H1 (cell line): ENCODE measurements at regions not wholly inside any gene's neighbourhood (a gene's known extent, or its start where the extent isn't known, plus 50 kb on each side); places are given as distances from the start of the nearest gene placed in this dataset.

Experiments used
- CTCF ChIA-PET: fragments of 300-600 bp; sonication (Branson Sonifier 250); formaldehyde crosslinking; loops from one replicate; lab custom pipeline; 2021; ENCODE audit not compliant: partially characterized antibody; lab: Charles Lee
- POLR2A ChIA-PET: fragments of 300-600 bp; sonication (Branson Sonifier 250); formaldehyde crosslinking; loops from one replicate; lab custom pipeline; 2021; ENCODE audit warnings: inconsistent platforms; ENCODE audit not compliant: partially characterized antibody; lab: Charles Lee
- DNase-seq, 2 experiments: peaks; one replicate each; pipeline versions ENCODE4 v3.0.0 to v3.0.0-alpha.2; 2010 to 2022; ENCODE audit warnings: low spot score in 2 of 2, low read depth in 1 of 2, mixed read lengths in 1 of 2
- FAIRE-seq: peaks from 2 replicates; lab custom pipeline; 2011; peaks lifted over from hg19 to GRCh38; lab: Jason Lieb, UNC
- H2AFZ ChIP-seq: 2 replicates; pipeline ENCODE4 v1.8.1; 2012; ENCODE audit warnings: low read length, inconsistent platforms
- H2AK5ac ChIP-seq: 2 replicates; pipeline ENCODE4 v1.6.1; 2013; ENCODE audit warnings: low read depth, low read length
- H2BK120ac ChIP-seq: replicated peaks from 2 replicates; pipeline ENCODE3; 2013; ENCODE audit warnings: low read depth, low read length, inconsistent platforms
- H2BK12ac ChIP-seq: 2 replicates; pipeline ENCODE4 v1.6.1; 2013; ENCODE audit warnings: low read depth, low read length
- H2BK15ac ChIP-seq: 2 replicates; pipeline ENCODE4 v1.6.1; 2013; ENCODE audit warnings: low read length
- H2BK20ac ChIP-seq: 2 replicates; pipeline ENCODE4 v1.6.1; 2013; ENCODE audit warnings: low read length
- H2BK5ac ChIP-seq: 2 replicates; pipeline ENCODE4 v1.6.1; 2013; ENCODE audit warnings: low read depth, low read length
- H3K14ac ChIP-seq: 2 replicates; pipeline ENCODE4 v1.6.1; 2013; ENCODE audit warnings: inconsistent platforms; ENCODE audit not compliant: insufficient read length
- H3K18ac ChIP-seq: 2 replicates; pipeline ENCODE4 v1.6.1; 2013; ENCODE audit warnings: low read length; ENCODE audit errors: extremely low read depth
- H3K23ac ChIP-seq: 2 replicates; pipeline ENCODE4 v1.6.1; 2013; ENCODE audit warnings: inconsistent platforms; ENCODE audit not compliant: insufficient read length
- H3K23me2 ChIP-seq: 2 replicates; pipeline ENCODE4 v1.6.1; 2013; ENCODE audit warnings: low read depth, low read length
- H3K27ac ChIP-seq: 2 replicates; pipeline ENCODE4 v1.6.1; 2011; ENCODE audit warnings: low read depth, low read length, inconsistent platforms
- H3K27me3 ChIP-seq, 4 experiments: replicated peaks in 1 of 4; 1 replicate in 1 of 4; 2 replicates in 3 of 4; pipeline versions ENCODE4 v1.6.1 to v1.8.1; 2011 to 2013; ENCODE audit warnings: low read length in 3 of 4, mild to moderate bottlenecking in 3 of 4, inconsistent platforms in 2 of 4, mixed read lengths in 2 of 4, moderate library complexity in 1 of 4; ENCODE audit not compliant: control insufficient read depth in 3 of 4, insufficient read depth in 3 of 4; ENCODE audit errors: extremely low read depth in 1 of 4
- H3K36me3 ChIP-seq, 4 experiments: 2 replicates each; pipeline versions ENCODE4 v1.6.1 to v1.8.1; 2011 to 2013; ENCODE audit warnings: mild to moderate bottlenecking in 4 of 4, low read length in 3 of 4, moderate library complexity in 2 of 4, control low read depth in 1 of 4, inconsistent platforms in 1 of 4; ENCODE audit not compliant: insufficient read depth in 4 of 4, control insufficient read depth in 2 of 4
- H3K4ac ChIP-seq: replicated peaks from 2 replicates; pipeline ENCODE3; 2013; ENCODE audit warnings: low read length, low read depth, mixed read lengths, inconsistent platforms; ENCODE audit not compliant: insufficient read length
- H3K4me1 ChIP-seq, 4 experiments: replicated peaks in 1 of 4; 1 replicate in 1 of 4; 2 replicates in 3 of 4; pipeline versions ENCODE4 v1.6.1 to v1.8.1; 2011 to 2013; ENCODE audit warnings: low read length in 3 of 4, inconsistent platforms in 2 of 4, mixed read lengths in 1 of 4; ENCODE audit not compliant: insufficient read depth in 4 of 4, control insufficient read depth in 3 of 4
- H3K4me2 ChIP-seq, 2 experiments: 2 replicates each; pipeline versions ENCODE4 v1.6.1 to v1.8.1; 2011 to 2013; ENCODE audit warnings: low read depth in 2 of 2, low read length in 2 of 2, control low read depth in 1 of 2, inconsistent platforms in 1 of 2, mild to moderate bottlenecking in 1 of 2; ENCODE audit not compliant: insufficient read depth in 1 of 2
- H3K4me3 ChIP-seq, 4 experiments: fragments of 200-600, 300-600 bp in 1 of 4; sonication (generic), shearing (Covaris generic), sonication (Bioruptor Twin) in 1 of 4; 2 replicates each; pipeline versions ENCODE4 v1.5.1 to v1.8.1; 2011 to 2016; ENCODE audit warnings: low read length in 4 of 4, low read depth in 3 of 4, control low read depth in 2 of 4, inconsistent platforms in 2 of 4, mild to moderate bottlenecking in 2 of 4, mixed read lengths in 1 of 4, moderate library complexity in 1 of 4; ENCODE audit not compliant: insufficient read depth in 2 of 4; ENCODE audit errors: extremely low read depth in 1 of 4
- H3K56ac ChIP-seq: replicated peaks from 2 replicates; pipeline ENCODE3; 2013; ENCODE audit warnings: low read depth, mild to moderate bottlenecking, mixed read lengths, low read length, inconsistent platforms; ENCODE audit not compliant: insufficient read length
- H3K79me1 ChIP-seq: 2 replicates; pipeline ENCODE4 v1.6.1; 2013; ENCODE audit warnings: low read depth, low read length, control low read depth
- H3K79me2 ChIP-seq, 2 experiments: 2 replicates each; pipeline versions ENCODE4 v1.6.1 to v1.8.1; 2012 to 2013; ENCODE audit warnings: low read length in 2 of 2, mild to moderate bottlenecking in 2 of 2, inconsistent platforms in 1 of 2; ENCODE audit not compliant: insufficient read depth in 2 of 2, control insufficient read depth in 1 of 2
- H3K9ac ChIP-seq, 4 experiments: replicated peaks in 1 of 4; 1 replicate in 1 of 4; 2 replicates in 3 of 4; pipeline versions ENCODE4 v1.6.1 to v1.8.1; 2011 to 2013; ENCODE audit warnings: low read depth in 3 of 4, low read length in 3 of 4, control low read depth in 2 of 4, mild to moderate bottlenecking in 2 of 4, moderate library complexity in 2 of 4, inconsistent platforms in 1 of 4; ENCODE audit errors: extremely low read depth in 1 of 4
- H3K9me3 ChIP-seq, 2 experiments: 2 replicates each; pipeline versions ENCODE4 v1.6.1 to v1.8.1; 2012 to 2013; ENCODE audit warnings: mild to moderate bottlenecking in 2 of 2, moderate library complexity in 2 of 2, control low read depth in 1 of 2, inconsistent platforms in 1 of 2, low read depth in 1 of 2, low read length in 1 of 2, mixed read lengths in 1 of 2; ENCODE audit not compliant: insufficient read depth in 2 of 2
- H4K20me1 ChIP-seq, 2 experiments: replicated peaks in 1 of 2; 2 replicates each; pipeline versions ENCODE3 to v1.8.1; 2011 to 2013; ENCODE audit warnings: inconsistent platforms in 2 of 2, low read length in 2 of 2, mild to moderate bottlenecking in 1 of 2; ENCODE audit not compliant: insufficient read depth in 2 of 2, control insufficient read depth in 1 of 2
- H4K5ac ChIP-seq: 2 replicates; pipeline ENCODE4 v1.6.1; 2013; ENCODE audit warnings: low read length, low read depth, mixed read lengths, inconsistent platforms; ENCODE audit not compliant: insufficient read length
- H4K8ac ChIP-seq: 2 replicates; pipeline ENCODE4 v1.8.0; 2013; ENCODE audit warnings: mild to moderate bottlenecking, moderate library complexity, low read length, inconsistent platforms; ENCODE audit not compliant: insufficient read depth; ENCODE audit errors: extremely low read depth
- H4K91ac ChIP-seq: replicated peaks from 2 replicates; pipeline ENCODE3; 2013; ENCODE audit warnings: low read length, mixed read lengths, inconsistent platforms; ENCODE audit not compliant: insufficient read length
- CHD2 ChIP-seq: IDR thresholded peaks from 2 replicates; pipeline ENCODE4 v1.6.1; 2012; ENCODE audit warnings: low read length, improper control_type of control experiment
- CREB1 ChIP-seq: IDR thresholded peaks from 2 replicates; pipeline ENCODE4 v1.6.1; 2012; ENCODE audit warnings: inconsistent platforms
- CTBP2 ChIP-seq: IDR thresholded peaks from 2 replicates; pipeline ENCODE4 v1.7.0; 2011; ENCODE audit warnings: borderline replicate concordance, mild to moderate bottlenecking, moderate library complexity, mixed read lengths, low read length; ENCODE audit not compliant: insufficient read depth, insufficient read length
- FOSL1 ChIP-seq: IDR thresholded peaks from 2 replicates; pipeline ENCODE4 v1.6.1; 2011; ENCODE audit warnings: mild to moderate bottlenecking, low read depth, low read length, moderate library complexity; ENCODE audit not compliant: insufficient read depth
- GTF2F1 ChIP-seq: IDR thresholded peaks from 2 replicates; pipeline ENCODE4 v1.6.1; 2012; ENCODE audit warnings: low read depth, low read length, improper control_type of control experiment, borderline replicate concordance
- MAX ChIP-seq: IDR thresholded peaks from 2 replicates; pipeline ENCODE4 v1.6.1; 2012; ENCODE audit warnings: inconsistent platforms
- NANOG ChIP-seq: IDR thresholded peaks from 2 replicates; pipeline ENCODE4 v1.6.1; 2011; ENCODE audit warnings: low read length, low read depth, mild to moderate bottlenecking, inconsistent platforms; ENCODE audit not compliant: insufficient read depth, poor library complexity, severe bottlenecking
- POLR2A ChIP-seq, 2 experiments: IDR thresholded peaks; 1 replicate in 1 of 2; 2 replicates in 1 of 2; pipeline ENCODE4 v1.6.1; 2011; ENCODE audit warnings: low read depth in 2 of 2, low read length in 2 of 2, mild to moderate bottlenecking in 2 of 2; ENCODE audit errors: control extremely low read depth in 1 of 2
- RBBP5 ChIP-seq: IDR thresholded peaks from 2 replicates; pipeline ENCODE4 v1.7.1; 2012; ENCODE audit warnings: low read depth, mild to moderate bottlenecking, inconsistent platforms, low read length, moderate library complexity, borderline replicate concordance
- RXRA ChIP-seq: IDR thresholded peaks from 2 replicates; pipeline ENCODE4 v1.6.1; 2011; ENCODE audit warnings: low read depth, mild to moderate bottlenecking, low read length, moderate library complexity; ENCODE audit not compliant: insufficient read depth
- SIN3A ChIP-seq, 2 experiments: IDR thresholded peaks in 1 of 2; conservative IDR thresholded peaks in 1 of 2; 2 replicates each; pipeline ENCODE4 v1.6.1; 2011 to 2012; ENCODE audit warnings: low read length in 2 of 2, improper control_type of control experiment in 1 of 2, low read depth in 1 of 2, mild to moderate bottlenecking in 1 of 2
- TAF1 ChIP-seq: IDR thresholded peaks from 2 replicates; pipeline ENCODE4 v1.6.1; 2011; ENCODE audit warnings: mild to moderate bottlenecking, low read depth, low read length
- whole genome bisulfite sequencing, 2 experiments: shearing (Covaris generic) in 1 of 2; methylation state at CpG; one replicate each; pipeline versions ENCODE4 v1.1.6 to v1.1.7; 2013 to 2015; ENCODE audit warnings: low lambda C conversion rate in 2 of 2, mixed read lengths in 2 of 2, inconsistent platforms in 1 of 2, low coverage in 1 of 2, missing lambda C conversion rate in 1 of 2; ENCODE audit not compliant: insufficient replicate concordance in 2 of 2, insufficient coverage in 1 of 2, insufficient read length in 1 of 2; ENCODE audit errors: extremely low coverage in 1 of 2, missing lambda C conversion rate in 1 of 2; 5-methylcytosine and 5-hydroxymethylcytosine counted together

DNA sequence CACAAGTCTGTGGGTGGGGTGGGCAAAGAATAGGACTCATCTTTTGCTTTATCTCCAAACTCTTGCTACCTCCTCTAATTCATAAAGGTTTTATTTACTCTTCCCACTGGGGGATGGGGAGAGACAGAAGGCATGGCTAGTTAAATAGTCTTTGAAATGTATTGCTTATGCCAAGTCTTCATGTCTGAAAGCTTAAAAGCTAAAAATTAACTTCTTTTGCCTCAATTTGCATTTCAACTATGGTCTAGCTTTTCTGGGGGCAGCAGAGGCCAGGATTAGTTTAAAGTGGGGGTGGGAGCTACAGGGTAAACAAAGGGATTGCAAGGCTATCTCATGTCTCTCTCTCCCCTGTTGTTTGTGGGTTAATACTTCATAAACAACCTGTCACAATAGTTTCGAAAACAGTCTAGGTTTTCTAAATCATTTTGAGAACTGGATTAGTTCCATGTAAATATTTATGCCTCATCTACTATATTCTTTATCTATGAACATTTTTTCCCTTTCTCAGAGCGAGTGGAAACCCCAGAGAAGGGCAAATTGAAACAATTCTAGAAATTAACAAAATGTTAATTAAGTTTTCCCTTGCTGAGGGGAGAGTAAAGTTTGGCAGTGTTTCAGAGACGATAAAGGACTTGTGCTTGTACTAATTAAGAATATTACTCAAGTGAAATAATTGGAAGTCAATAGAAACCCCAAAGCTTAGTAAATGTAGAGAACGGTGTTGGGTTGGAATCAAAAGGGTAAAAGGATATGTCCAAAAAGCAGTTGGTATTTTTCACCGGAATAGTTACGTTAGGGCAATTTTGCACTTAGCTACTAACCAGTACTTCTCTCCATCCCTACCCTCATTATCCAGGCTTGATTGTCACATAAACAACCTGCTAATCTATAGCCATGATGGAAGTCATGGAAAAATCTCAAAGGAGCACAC is 182.2 kb downstream of the GIPC2 start:
- no peak overlapping the region for H3K4ac ChIP-seq
- no peak overlapping the region for H4K8ac ChIP-seq
- H3K4me1 ChIP-seq = peaks cover 0 to 5% (median 0%) of the 10 kb centered on the region in 4 experiments; a peak in 2 of 7 replicates
- H3K56ac ChIP-seq = no peak overlapping the region
- H4K20me1 ChIP-seq = no peaks in the 10 kb centered on the region
- H3K14ac ChIP-seq = no peak overlapping the region
- ChIA-PET CTCF (interaction anchor here (0.6 to 1.1 kb wide), 3 partner anchors 13 to 168 kb away, joined by 3 read pairs; no protein-coding TSS in a partner anchor), POLR2A (no interaction called here)
- no peaks in the 10 kb centered on the region for H3K79me1 ChIP-seq
- H4K5ac ChIP-seq = no peak overlapping the region
- no peak overlapping the region for H2AK5ac ChIP-seq
- H3K79me2 ChIP-seq = no peaks in the 10 kb centered on the region
- H2BK120ac ChIP-seq = no peak overlapping the region
- H3K27me3 ChIP-seq = peaks cover 5 to 30% (median 10%) of the 10 kb centered on the region in 4 experiments; a peak in 6 of 7 replicates
- no peaks in the 10 kb centered on the region for H3K36me3 ChIP-seq
- DNase-seq (no peak), FAIRE-seq (no peak)
- no peak overlapping the region for H2BK12ac ChIP-seq
- no peak overlapping the region for H2AFZ ChIP-seq
- H3K27ac ChIP-seq = no peak overlapping the region
- no peak overlapping the region for H4K91ac ChIP-seq
- H3K23ac ChIP-seq = no peak overlapping the region
- WGBS, 2 experiments = 91% methylated on average over 6 of the region's 6 CpGs; no CpG with 5 or more reads in 1 of the 2 experiments
- H3K4me3 ChIP-seq = 0 out of 8 replicates have a peak overlapping the region, but pooled peaks of 1 of the 4 experiments have one; percentile 17
- H3K18ac ChIP-seq = no peak overlapping the region
- H3K4me2 ChIP-seq = no peak overlapping the region
- H2BK5ac ChIP-seq = no peak overlapping the region
- no peak overlapping the region for H3K9ac ChIP-seq
- H2BK15ac ChIP-seq = no peak overlapping the region
- no peaks in the 10 kb centered on the region for H3K23me2 ChIP-seq
- no peak overlapping the region for H2BK20ac ChIP-seq
- H3K9me3 ChIP-seq = 0 out of 4 replicates have a peak, but pooled peaks cover 0 to 2% of the 10 kb centered on the region in 2 experiments
- TF ChIP-seq GTF2F1 (no peak), MAX (no peak), FOSL1 (no peak), CREB1 (no peak), CHD2 (no peak), NANOG (no peak), SIN3A (conservative IDR thresholded peaks at IDR 0.05 in 1 of 2, IDR thresholded peaks at IDR 0.05 in 1 of 2; ENCODE audit: low read depth in 1 of 2, low read length in 2 of 2) (no peak), RBBP5 (no peak), POLR2A (IDR thresholded peaks at IDR 0.05; ENCODE audit: control extremely low read depth in 1 of 2, low read depth in 2 of 2, low read length in 2 of 2) (no peak), RXRA (no peak), TAF1 (no peak), CTBP2 (no peak)
